ENCODE measurements at regions not wholly inside any gene's neighbourhood (a gene's known extent, or its start where the extent isn't known, plus 50 kb on each side); places are given as distances from the start of the nearest gene placed in this dataset.

DNA sequence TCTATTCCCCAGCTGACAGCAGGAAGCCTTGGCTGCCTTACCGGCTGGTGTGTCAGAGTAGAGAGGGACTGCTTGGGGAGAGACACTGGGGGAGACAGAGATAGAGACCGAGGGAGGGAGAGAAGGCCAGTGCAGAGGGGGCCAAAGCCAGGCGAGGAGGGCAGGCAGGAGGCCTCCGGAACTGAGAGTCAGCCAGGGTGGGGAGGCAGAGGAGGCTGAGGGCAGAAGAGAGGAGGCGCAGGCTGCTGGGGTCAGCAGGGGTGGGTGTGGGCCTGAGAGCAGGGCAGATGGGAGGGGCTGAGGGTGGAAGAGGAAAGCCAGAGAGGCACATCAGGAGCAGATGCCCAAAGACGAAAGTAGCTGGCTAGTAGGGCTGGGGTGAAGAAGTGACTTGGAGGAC, 57.2 kb upstream of the PAX2 start:
- DNase-seq (ENCODE audit: low read depth), result no peak
- TF ChIP-seq CTCF (IDR thresholded peaks at IDR 0.05; ENCODE audit: insufficient read depth, low read depth, low read length), result no peak
- H3K4me3 ChIP-seq (ENCODE audit: low read depth, low read length), result no peak overlapping the region

GRCh38 chr10:100693821-100694220, 51.6 kb upstream of the PAX2 start:
- no peak overlapping the region for H3K4me3 ChIP-seq (ENCODE audit: low read depth, low read length)
- DNase-seq (ENCODE audit: low read depth), result no peak
- TF ChIP-seq CTCF (IDR thresholded peaks at IDR 0.05; ENCODE audit: insufficient read depth, low read depth, low read length), result no peak

Data from fibroblast of villous mesenchyme (primary cell).